NCI-H2171 (cell line): ENCODE measurements at regions not wholly inside any gene's neighbourhood (a gene's known extent, or its start where the extent isn't known, plus 50 kb on each side); places are given as distances from the start of the nearest gene placed in this dataset.
"Not testable (repeated sequence)": the region's sequence is repeated elsewhere in the genome, so short reads cannot be mapped to it uniquely, and the experiment has no call there.

Source experiments
- DNase-seq: peaks from one replicate; lab custom pipeline; 2025; lab: John Stamatoyannopoulos, UW

- not testable (repeated sequence) for DNase-seq
Observed at GRCh38 chr3:130151555-130151954, 69.9 kb downstream of the ALG1L2 start.

GRCh38 chr3:130153247-130153646, 71.6 kb downstream of the ALG1L2 start:
- DNase-seq: not testable (repeated sequence)

- DNase-seq: not testable (repeated sequence)
Observed at GRCh38 chr3:130155464-130155863, 73.8 kb downstream of the ALG1L2 start.

- not testable (repeated sequence) for DNase-seq
Observed at GRCh38 chr3:130166856-130167255, 85.2 kb downstream of the ALG1L2 start.

GRCh38 chr3:130175195-130175594, 93.6 kb downstream of the ALG1L2 start:
- DNase-seq: not testable (repeated sequence)

GRCh38 chr3:130176476-130177256, 95.0 kb downstream of the ALG1L2 start:
- not testable (repeated sequence) for DNase-seq

GRCh38 chr3:130178835-130179234, 97.2 kb downstream of the ALG1L2 start:
- DNase-seq: not testable (repeated sequence)

- not testable (repeated sequence) for DNase-seq
Observed at GRCh38 chr3:130179353-130179970, 97.8 kb downstream of the ALG1L2 start.

- not testable (repeated sequence) for DNase-seq
Observed at GRCh38 chr3:130182475-130182874, 100.8 kb downstream of the ALG1L2 start.

GRCh38 chr3:130183689-130184088, 102.1 kb downstream of the ALG1L2 start:
- not testable (repeated sequence) for DNase-seq

- DNase-seq: not testable (repeated sequence)
Observed at GRCh38 chr3:130184152-130185024, 102.8 kb downstream of the ALG1L2 start.

- DNase-seq: not testable (repeated sequence)
Observed at GRCh38 chr3:130201272-130201671, 119.6 kb downstream of the ALG1L2 start.

- DNase-seq: not testable (repeated sequence)
Observed at GRCh38 chr3:130203633-130204032, 122.0 kb downstream of the ALG1L2 start.

GRCh38 chr3:130227540-130227939, 117.9 kb upstream of the COL6A5 start:
- DNase-seq: no peak

GRCh38 chr3:130242850-130243569, 102.5 kb upstream of the COL6A5 start:
- no peak for DNase-seq

GRCh38 chr3:130243808-130244207, 101.7 kb upstream of the COL6A5 start:
- DNase-seq: no peak

- DNase-seq: no peak
Observed at GRCh38 chr3:130250982-130251381, 94.5 kb upstream of the COL6A5 start.

- DNase-seq: no peak
Observed at GRCh38 chr3:130255442-130255841, 90.0 kb upstream of the COL6A5 start.

GRCh38 chr3:130256821-130257340, 88.6 kb upstream of the COL6A5 start:
- no peak for DNase-seq

GRCh38 chr3:130258532-130258952, 86.9 kb upstream of the COL6A5 start:
- DNase-seq: no peak

GRCh38 chr3:130259166-130259874, 86.2 kb upstream of the COL6A5 start:
- no peak for DNase-seq
